B cell (primary cell): ENCODE measurements at regions not wholly inside any gene's neighbourhood (a gene's known extent, or its start where the extent isn't known, plus 50 kb on each side); places are given as distances from the start of the nearest gene placed in this dataset.

Experiments used
- CTCF ChIP-seq: fragments of 200-600 bp; IDR thresholded peaks from one replicate; pipeline ENCODE4 v1.8.0; 2022; ENCODE audit warnings: antibody characterized with exemption, mild to moderate bottlenecking
- EZH2 ChIP-seq: IDR thresholded peaks from 2 replicates; pipeline ENCODE4 v1.6.1; 2012; ENCODE audit warnings: borderline replicate concordance, low read depth, mild to moderate bottlenecking, moderate library complexity, low read length; ENCODE audit not compliant: insufficient read depth, poor library complexity, severe bottlenecking

DNA sequence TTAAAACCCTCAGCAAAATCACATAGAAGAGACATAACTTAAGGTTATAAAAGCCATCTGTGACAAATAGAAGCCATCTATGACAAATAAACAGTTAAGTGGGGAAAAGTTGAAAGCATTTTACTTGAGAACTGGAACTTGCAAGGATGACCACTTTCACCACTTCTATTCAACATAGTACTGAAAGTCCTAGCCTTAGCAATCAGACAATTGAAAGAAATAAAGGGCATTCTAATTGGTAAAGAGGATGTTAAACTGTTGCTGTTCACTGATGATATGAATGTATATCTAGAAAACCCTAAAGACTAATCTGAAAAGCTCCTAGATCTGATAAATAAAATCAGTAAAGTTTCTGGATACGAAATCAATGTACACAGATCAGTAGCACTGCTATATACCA lies 186.9 kb upstream of the SATB1 start:
- TF ChIP-seq CTCF (no peak), EZH2 (no peak)
